Mammary epithelial cell (primary cell): ENCODE measurements at regions not wholly inside any gene's neighbourhood (a gene's known extent, or its start where the extent isn't known, plus 50 kb on each side); places are given as distances from the start of the nearest gene placed in this dataset.

Source experiments
- EZH2 ChIP-seq: IDR thresholded peaks from 2 replicates; pipeline ENCODE4 v1.6.1; 2012; ENCODE audit warnings: low read length, inconsistent platforms, borderline replicate concordance
- TF ChIP-seq, protein P1 (sequence below), 2 donors: IDR thresholded peaks in 1 of 2; conservative IDR thresholded peaks in 1 of 2; 2 replicates each; pipeline ENCODE4 v1.5.1; 2011 to 2012; ENCODE audit warnings: inconsistent platforms in 2 of 2, low read length in 2 of 2, mild to moderate bottlenecking in 2 of 2, control low read depth in 1 of 2, low read depth in 1 of 2; ENCODE audit not compliant: insufficient read depth in 1 of 2; ENCODE audit errors: extremely low read depth in 1 of 2

GRCh38 chr9:71302776-71303175, 181.4 kb upstream of the TRPM3 start:
- TF ChIP-seq, protein P1, sequence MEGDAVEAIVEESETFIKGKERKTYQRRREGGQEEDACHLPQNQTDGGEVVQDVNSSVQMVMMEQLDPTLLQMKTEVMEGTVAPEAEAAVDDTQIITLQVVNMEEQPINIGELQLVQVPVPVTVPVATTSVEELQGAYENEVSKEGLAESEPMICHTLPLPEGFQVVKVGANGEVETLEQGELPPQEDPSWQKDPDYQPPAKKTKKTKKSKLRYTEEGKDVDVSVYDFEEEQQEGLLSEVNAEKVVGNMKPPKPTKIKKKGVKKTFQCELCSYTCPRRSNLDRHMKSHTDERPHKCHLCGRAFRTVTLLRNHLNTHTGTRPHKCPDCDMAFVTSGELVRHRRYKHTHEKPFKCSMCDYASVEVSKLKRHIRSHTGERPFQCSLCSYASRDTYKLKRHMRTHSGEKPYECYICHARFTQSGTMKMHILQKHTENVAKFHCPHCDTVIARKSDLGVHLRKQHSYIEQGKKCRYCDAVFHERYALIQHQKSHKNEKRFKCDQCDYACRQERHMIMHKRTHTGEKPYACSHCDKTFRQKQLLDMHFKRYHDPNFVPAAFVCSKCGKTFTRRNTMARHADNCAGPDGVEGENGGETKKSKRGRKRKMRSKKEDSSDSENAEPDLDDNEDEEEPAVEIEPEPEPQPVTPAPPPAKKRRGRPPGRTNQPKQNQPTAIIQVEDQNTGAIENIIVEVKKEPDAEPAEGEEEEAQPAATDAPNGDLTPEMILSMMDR (conservative IDR thresholded peaks at IDR 0.05 in 1 of 2, IDR thresholded peaks at IDR 0.05 in 1 of 2; ENCODE audit: extremely low read depth in 1 of 2, insufficient read depth in 1 of 2, low read depth in 1 of 2, low read length in 2 of 2), result no peak
- TF ChIP-seq EZH2, result no peak
